H9 (cell line): ENCODE measurements at regions not wholly inside any gene's neighbourhood (a gene's known extent, or its start where the extent isn't known, plus 50 kb on each side); places are given as distances from the start of the nearest gene placed in this dataset.

ENCODE experiments used
- DNase-seq: peaks from one replicate; pipeline ENCODE4 v3.0.0-alpha.2; 2017
- H2AFZ ChIP-seq: one replicate; pipeline ENCODE4 v1.6.1; 2013; ENCODE audit warnings: mild to moderate bottlenecking, low read length, control low read depth, moderate library complexity
- H2AK5ac ChIP-seq: 2 replicates; pipeline ENCODE4 v1.6.1; 2013; ENCODE audit warnings: low read length, control low read depth, mixed read lengths; ENCODE audit not compliant: insufficient read length
- H2BK120ac ChIP-seq: one replicate; pipeline ENCODE4 v1.6.1; 2013; ENCODE audit warnings: low read depth, mild to moderate bottlenecking, low read length, control low read depth, inconsistent platforms; ENCODE audit not compliant: poor library complexity, severe bottlenecking
- H2BK12ac ChIP-seq: 2 replicates; pipeline ENCODE4 v1.6.1; 2013; ENCODE audit warnings: low read length, control low read depth, mixed read lengths, low read depth; ENCODE audit not compliant: insufficient read length
- H2BK15ac ChIP-seq: 2 replicates; pipeline ENCODE4 v1.6.1; 2013; ENCODE audit warnings: low read depth, low read length, control low read depth
- H2BK20ac ChIP-seq: one replicate; pipeline ENCODE4 v1.6.1; 2013; ENCODE audit warnings: low read depth, mild to moderate bottlenecking, low read length, control low read depth, inconsistent platforms; ENCODE audit not compliant: poor library complexity, severe bottlenecking
- H2BK5ac ChIP-seq: 2 replicates; pipeline ENCODE4 v1.6.1; 2013; ENCODE audit warnings: low read length, control low read depth, mixed read lengths; ENCODE audit not compliant: insufficient read length
- H3K14ac ChIP-seq: 2 replicates; pipeline ENCODE4 v1.6.1; 2013; ENCODE audit warnings: low read length, control low read depth; ENCODE audit not compliant: insufficient read depth
- H3K18ac ChIP-seq: 2 replicates; pipeline ENCODE4 v1.6.1; 2013; ENCODE audit warnings: low read depth, mild to moderate bottlenecking, mixed read lengths, low read length, control low read depth; ENCODE audit not compliant: insufficient read length
- H3K23ac ChIP-seq: 2 replicates; pipeline ENCODE4 v1.6.1; 2013; ENCODE audit warnings: low read length, control low read depth, mixed read lengths, low read depth; ENCODE audit not compliant: insufficient read length
- H3K23me2 ChIP-seq: 2 replicates; pipeline ENCODE4 v1.6.1; 2013; ENCODE audit warnings: low read depth, mild to moderate bottlenecking, mixed read lengths, low read length, control low read depth; ENCODE audit not compliant: insufficient read length, poor library complexity, severe bottlenecking
- H3K27ac ChIP-seq: 2 replicates; pipeline ENCODE4 v1.5.1; 2013; ENCODE audit warnings: low read length, control low read depth, mixed read lengths, low read depth; ENCODE audit not compliant: insufficient read length
- H3K27me3 ChIP-seq: 2 replicates; pipeline ENCODE4 v1.6.1; 2013; ENCODE audit warnings: low read length, control low read depth, inconsistent platforms; ENCODE audit not compliant: insufficient read depth
- H3K4ac ChIP-seq: 2 replicates; pipeline ENCODE4 v1.6.1; 2013; ENCODE audit warnings: low read depth, mild to moderate bottlenecking, control low read depth, inconsistent platforms, low read length, moderate library complexity
- H3K4me1 ChIP-seq: 2 replicates; pipeline ENCODE4 v1.6.1; 2013; ENCODE audit warnings: low read length, control low read depth, inconsistent platforms; ENCODE audit not compliant: insufficient read depth
- H3K4me2 ChIP-seq: 2 replicates; pipeline ENCODE4 v1.6.1; 2013; ENCODE audit warnings: low read length, control low read depth, mixed read lengths; ENCODE audit not compliant: insufficient read length, insufficient read depth
- H3K56ac ChIP-seq: 2 replicates; pipeline ENCODE4 v1.6.1; 2013; ENCODE audit warnings: low read depth, mild to moderate bottlenecking, mixed read lengths, low read length, control low read depth; ENCODE audit not compliant: insufficient read length
- H3K79me1 ChIP-seq: 2 replicates; pipeline ENCODE4 v1.6.1; 2013; ENCODE audit warnings: low read depth, mild to moderate bottlenecking, moderate library complexity, low read length, control low read depth, inconsistent platforms; ENCODE audit not compliant: insufficient read depth, poor library complexity, severe bottlenecking
- H3K79me2 ChIP-seq: 2 replicates; pipeline ENCODE4 v1.6.1; 2013; ENCODE audit warnings: low read length, control low read depth, inconsistent platforms; ENCODE audit not compliant: insufficient read depth
- H3K9ac ChIP-seq: 2 replicates; pipeline ENCODE4 v1.6.1; 2013; ENCODE audit warnings: low read length, control low read depth, mixed read lengths; ENCODE audit not compliant: insufficient read length; ENCODE audit errors: extremely low read depth
- H3K9me3 ChIP-seq: one replicate; pipeline ENCODE4 v1.6.1; 2013; ENCODE audit warnings: low read depth, low read length, inconsistent platforms; ENCODE audit not compliant: control insufficient read depth
- H3T11ph ChIP-seq: one replicate; pipeline ENCODE4 v1.6.1; 2013; ENCODE audit warnings: mild to moderate bottlenecking, low read length, control low read depth, inconsistent platforms
- H4K20me1 ChIP-seq: one replicate; pipeline ENCODE4 v1.6.1; 2013; ENCODE audit not compliant: control insufficient read depth, insufficient read length, insufficient read depth
- H4K5ac ChIP-seq: 2 replicates; pipeline ENCODE4 v1.6.1; 2013; ENCODE audit warnings: low read depth, mild to moderate bottlenecking, mixed read lengths, low read length, control low read depth; ENCODE audit not compliant: insufficient read length
- H4K8ac ChIP-seq: replicated peaks from 2 replicates; pipeline ENCODE4 v1.6.1; 2013; ENCODE audit warnings: low read length, control low read depth, mixed read lengths, low read depth; ENCODE audit not compliant: insufficient read length
- H4K91ac ChIP-seq: 2 replicates; pipeline ENCODE4 v1.6.1; 2013; ENCODE audit warnings: low read depth, mild to moderate bottlenecking, moderate library complexity, mixed read lengths, low read length, control low read depth; ENCODE audit not compliant: insufficient read length
- H3K27ac Mint-ChIP-seq, 3 experiments: 2 replicates in 2 of 3; 3 replicates in 1 of 3; pipeline ENCODE4 v1.8.0; 2020 to 2021; ENCODE audit warnings: mixed read lengths in 3 of 3, mild to moderate bottlenecking in 1 of 3, moderate library complexity in 1 of 3
- H3K27me3 Mint-ChIP-seq: 2 replicates; pipeline ENCODE4 v1.8.0; 2021; ENCODE audit warnings: low read depth, mild to moderate bottlenecking, moderate library complexity, mixed read lengths
- H3K36me3 Mint-ChIP-seq, 3 experiments: 2 replicates in 2 of 3; 3 replicates in 1 of 3; pipeline ENCODE4 v1.8.0; 2020 to 2021; ENCODE audit warnings: low read depth in 3 of 3, mixed read lengths in 3 of 3; ENCODE audit not compliant: insufficient read depth in 1 of 3
- H3K4me1 Mint-ChIP-seq, 2 experiments: 2 replicates each; pipeline ENCODE4 v1.8.0; 2020; ENCODE audit warnings: mixed read lengths in 2 of 2
- H3K4me3 Mint-ChIP-seq, 2 experiments: 2 replicates in 1 of 2; 3 replicates in 1 of 2; pipeline ENCODE4 v1.8.0; 2020 to 2021; ENCODE audit warnings: mild to moderate bottlenecking in 2 of 2, mixed read lengths in 2 of 2, moderate library complexity in 1 of 2
- H3K9me3 Mint-ChIP-seq, 2 experiments: 2 replicates in 1 of 2; 3 replicates in 1 of 2; pipeline ENCODE4 v1.8.0; 2020; ENCODE audit warnings: mild to moderate bottlenecking in 2 of 2, mixed read lengths in 2 of 2, moderate library complexity in 1 of 2
- CTCF ChIP-seq: fragments of 200-600 bp; sonication (generic); conservative IDR thresholded peaks from 3 replicates; pipeline ENCODE4 v1.8.0; 2021; ENCODE audit warnings: antibody characterized with exemption, mild to moderate bottlenecking
- WGBS: extraction: QIAGEN DNeasy Blood & Tissue Kit; methylation state at CpG from one replicate; pipeline ENCODE4 v1.1.7; 2013; ENCODE audit warnings: missing lambda C conversion rate, low lambda C conversion rate, mixed read lengths; ENCODE audit not compliant: insufficient read length; ENCODE audit errors: extremely low coverage; 5-methylcytosine and 5-hydroxymethylcytosine counted together

- no peak overlapping the region for H3K4ac ChIP-seq
- H2BK120ac ChIP-seq = no peak overlapping the region
- no peak overlapping the region for H3K27ac Mint-ChIP-seq
- DNase-seq = no peak
- no peak overlapping the region for H3K14ac ChIP-seq
- H4K20me1 ChIP-seq = no peaks in the 10 kb centered on the region
- H3K9me3 Mint-ChIP-seq = peaks cover 0 to 5% of the 10 kb centered on the region in 2 experiments; a peak in 3 of 5 replicates
- no peak overlapping the region for H3K4me3 Mint-ChIP-seq
- no peaks in the 10 kb centered on the region for H3K79me2 ChIP-seq
- H2BK20ac ChIP-seq = no peak overlapping the region
- no peaks in the 10 kb centered on the region for H3K4me1 ChIP-seq
- H3T11ph ChIP-seq = no peak overlapping the region
- no CpG with 5 or more reads among the region's 2 CpGs for WGBS
- no peaks in the 10 kb centered on the region for H3K27me3 ChIP-seq
- no peak overlapping the region for H3K9ac ChIP-seq
- no peaks in the 10 kb centered on the region for H3K36me3 Mint-ChIP-seq
- no peak overlapping the region for H3K4me2 ChIP-seq
- H4K8ac ChIP-seq = no peak overlapping the region
- no peak overlapping the region for H2AFZ ChIP-seq
- H3K4me1 Mint-ChIP-seq = no peaks in the 10 kb centered on the region
- no peak overlapping the region for H3K18ac ChIP-seq
- no peak overlapping the region for H2AK5ac ChIP-seq
- no peaks in the 10 kb centered on the region for H3K9me3 ChIP-seq
- H4K5ac ChIP-seq = no peak overlapping the region
- no peak overlapping the region for H3K27ac ChIP-seq
- no peak overlapping the region for H3K23ac ChIP-seq
- H3K79me1 ChIP-seq = no peaks in the 10 kb centered on the region
- H2BK12ac ChIP-seq = no peak overlapping the region
- H4K91ac ChIP-seq = no peak overlapping the region
- H2BK15ac ChIP-seq = no peak overlapping the region
- H3K27me3 Mint-ChIP-seq = no peaks in the 10 kb centered on the region
- H3K23me2 ChIP-seq = no peaks in the 10 kb centered on the region
- no peak overlapping the region for H2BK5ac ChIP-seq
- H3K56ac ChIP-seq = no peak overlapping the region
- no peak for TF ChIP-seq CTCF
Observed at GRCh38 chr6:74334722-74335121, 638.7 kb downstream of the CD109 start.
